ENCODE measurements at regions not wholly inside any gene's neighbourhood (a gene's known extent, or its start where the extent isn't known, plus 50 kb on each side); places are given as distances from the start of the nearest gene placed in this dataset.
A peak's percentile ranks its signal among the peaks of the same experiment; 100 is the strongest.

GRCh38 chr6:137792160-137793033 is 74.7 kb upstream of the TNFAIP3 start:
- Histone ChIP-seq H3K27me3 (replicated peaks; ENCODE audit: insufficient read depth) (no peaks in the 10 kb centered on the region), H3K36me3 (ENCODE audit: low read depth) (no peaks in the 10 kb centered on the region), H3K79me2 (ENCODE audit: insufficient read depth) (no peaks in the 10 kb centered on the region), H4K20me1 (ENCODE audit: insufficient read depth) (no peaks in the 10 kb centered on the region), H3K4me1 (ENCODE audit: insufficient read depth) (no peaks in the 10 kb centered on the region), H2AFZ (no peak overlapping the region), H3F3A (ENCODE audit: insufficient read depth) (no peaks in the 10 kb centered on the region), H3K4me2 (ENCODE audit: unreplicated experiment) (no peak overlapping the region), H3K9me2 (ENCODE audit: insufficient read depth) (no peaks in the 10 kb centered on the region), H3K27ac (no peak overlapping the region), H3K4me3 (no peak overlapping the region), H3K9me3 (ENCODE audit: low read depth) (no peaks in the 10 kb centered on the region), H3K9ac (no peak overlapping the region)
- in situ Hi-C loops (cut with MboI), result no loop called here
- TF ChIP-seq EZH2 (IDR thresholded peaks at IDR 0.05; ENCODE audit: insufficient read depth, poor library complexity, severe bottlenecking), result no peak
- no peak for TF ChIP-seq EZH2phosphoT487 (IDR thresholded peaks at IDR 0.05; ENCODE audit: insufficient read depth, low read depth)
- DNase-seq, result peak; percentile 30
- 80 to 84% methylated on average over 6 of the region's 6 CpGs for WGBS, 2 experiments (ENCODE audit: low coverage in 1 of 2, low lambda C conversion rate in 2 of 2, missing lambda C conversion rate in 2 of 2)

- Histone ChIP-seq H3K79me2 (ENCODE audit: insufficient read depth) (no peaks in the 10 kb centered on the region), H3K36me3 (ENCODE audit: low read depth) (no peaks in the 10 kb centered on the region), H3K4me1 (ENCODE audit: insufficient read depth) (no peaks in the 10 kb centered on the region), H4K20me1 (ENCODE audit: insufficient read depth) (no peaks in the 10 kb centered on the region), H3K4me3 (no peak overlapping the region), H3K9me3 (ENCODE audit: low read depth) (no peaks in the 10 kb centered on the region), H3K9ac (no peak overlapping the region), H3F3A (ENCODE audit: insufficient read depth) (no peaks in the 10 kb centered on the region), H3K27ac (no peak overlapping the region), H3K4me2 (ENCODE audit: unreplicated experiment) (no peak overlapping the region), H3K27me3 (replicated peaks; ENCODE audit: insufficient read depth) (no peaks in the 10 kb centered on the region), H3K9me2 (ENCODE audit: insufficient read depth) (no peaks in the 10 kb centered on the region), H2AFZ (no peak overlapping the region)
- TF ChIP-seq EZH2 (IDR thresholded peaks at IDR 0.05; ENCODE audit: insufficient read depth, poor library complexity, severe bottlenecking) (no peak), EZH2phosphoT487 (IDR thresholded peaks at IDR 0.05; ENCODE audit: insufficient read depth, low read depth) (no peak)
- in situ Hi-C loops (cut with MboI), result no loop called here
- no peak for DNase-seq
- WGBS, 2 experiments (ENCODE audit: low coverage in 1 of 2, low lambda C conversion rate in 2 of 2, missing lambda C conversion rate in 2 of 2), result 89 to 91% methylated on average over 8 of the region's 8 CpGs
Measured at GRCh38 chr6:137793805-137794515, 73.1 kb upstream of the TNFAIP3 start.

- in situ Hi-C loops (cut with MboI), result no loop called here
- Histone ChIP-seq H3K4me3 (no peak overlapping the region), H3F3A (ENCODE audit: insufficient read depth) (no peaks in the 10 kb centered on the region), H3K27me3 (replicated peaks; ENCODE audit: insufficient read depth) (no peaks in the 10 kb centered on the region), H4K20me1 (ENCODE audit: insufficient read depth) (no peaks in the 10 kb centered on the region), H3K27ac (no peak overlapping the region), H3K36me3 (ENCODE audit: low read depth) (no peaks in the 10 kb centered on the region), H2AFZ (peak overlapping the region; percentile 17; the same call in 1 of the 2 replicates), H3K4me2 (ENCODE audit: unreplicated experiment) (no peak overlapping the region), H3K9me2 (ENCODE audit: insufficient read depth) (no peaks in the 10 kb centered on the region), H3K79me2 (ENCODE audit: insufficient read depth) (no peaks in the 10 kb centered on the region), H3K9ac (no peak overlapping the region), H3K4me1 (ENCODE audit: insufficient read depth) (no peaks in the 10 kb centered on the region), H3K9me3 (ENCODE audit: low read depth) (no peaks in the 10 kb centered on the region)
- no peak for DNase-seq
- TF ChIP-seq EZH2phosphoT487 (IDR thresholded peaks at IDR 0.05; ENCODE audit: insufficient read depth, low read depth) (no peak), EZH2 (IDR thresholded peaks at IDR 0.05; ENCODE audit: insufficient read depth, poor library complexity, severe bottlenecking) (no peak)
- WGBS, 2 experiments (ENCODE audit: low coverage in 1 of 2, low lambda C conversion rate in 2 of 2, missing lambda C conversion rate in 2 of 2), result 97% methylated on average over 4 of the region's 4 CpGs
Measured at GRCh38 chr6:137794516-137795201, 72.4 kb upstream of the TNFAIP3 start.

- Histone ChIP-seq H3K9ac (no peak overlapping the region), H3K4me1 (ENCODE audit: insufficient read depth) (no peaks in the 10 kb centered on the region), H3K4me2 (ENCODE audit: unreplicated experiment) (no peak overlapping the region), H2AFZ (no peak overlapping the region), H4K20me1 (ENCODE audit: insufficient read depth) (no peaks in the 10 kb centered on the region), H3K9me2 (ENCODE audit: insufficient read depth) (no peaks in the 10 kb centered on the region), H3K79me2 (ENCODE audit: insufficient read depth) (no peaks in the 10 kb centered on the region), H3F3A (ENCODE audit: insufficient read depth) (no peaks in the 10 kb centered on the region), H3K27me3 (replicated peaks; ENCODE audit: insufficient read depth) (no peaks in the 10 kb centered on the region), H3K4me3 (no peak overlapping the region), H3K36me3 (ENCODE audit: low read depth) (no peaks in the 10 kb centered on the region), H3K27ac (no peak overlapping the region), H3K9me3 (ENCODE audit: low read depth) (no peaks in the 10 kb centered on the region)
- in situ Hi-C loops (cut with MboI), result no loop called here
- no peak for DNase-seq
- TF ChIP-seq EZH2 (IDR thresholded peaks at IDR 0.05; ENCODE audit: insufficient read depth, poor library complexity, severe bottlenecking) (no peak), EZH2phosphoT487 (IDR thresholded peaks at IDR 0.05; ENCODE audit: insufficient read depth, low read depth) (no peak)
- WGBS, 2 experiments (ENCODE audit: low coverage in 1 of 2, low lambda C conversion rate in 2 of 2, missing lambda C conversion rate in 2 of 2), result 92 to 95% methylated on average over 3 of the region's 3 CpGs
Measured at GRCh38 chr6:137795501-137795900, 71.6 kb upstream of the TNFAIP3 start.

Data from GM23248 (cell line).